Right renal pelvis (tissue), 4 donors: ENCODE measurements at regions not wholly inside any gene's neighbourhood (a gene's known extent, or its start where the extent isn't known, plus 50 kb on each side); places are given as distances from the start of the nearest gene placed in this dataset.

Source experiments
- DNase-seq, 4 donors: peaks; one replicate each; pipeline ENCODE4 v3.0.0-alpha.2; 2013; ENCODE audit warnings: low read depth in 4 of 4, low spot score in 3 of 4, missing footprints in 1 of 4

DNA sequence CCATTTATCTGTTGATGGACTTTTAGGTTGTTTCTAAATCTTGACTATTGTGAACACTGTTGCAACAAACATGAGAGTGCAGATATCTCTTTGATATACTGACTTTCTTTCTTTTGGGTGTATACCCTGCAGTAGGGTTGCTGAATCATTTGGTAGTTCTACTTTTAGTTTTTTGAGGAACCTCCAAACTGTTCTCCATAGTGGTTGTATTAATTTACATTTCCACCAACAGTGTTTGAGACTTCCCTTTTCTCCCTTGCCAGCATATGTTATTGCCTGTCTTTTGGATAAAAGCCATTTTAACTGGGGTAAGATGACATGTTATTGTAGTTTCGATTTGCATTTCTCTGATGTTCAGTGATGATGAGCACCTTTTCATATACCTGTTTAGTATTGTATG, 330.0 kb downstream of the DDX10 start:
- no peak for DNase-seq

DNA sequence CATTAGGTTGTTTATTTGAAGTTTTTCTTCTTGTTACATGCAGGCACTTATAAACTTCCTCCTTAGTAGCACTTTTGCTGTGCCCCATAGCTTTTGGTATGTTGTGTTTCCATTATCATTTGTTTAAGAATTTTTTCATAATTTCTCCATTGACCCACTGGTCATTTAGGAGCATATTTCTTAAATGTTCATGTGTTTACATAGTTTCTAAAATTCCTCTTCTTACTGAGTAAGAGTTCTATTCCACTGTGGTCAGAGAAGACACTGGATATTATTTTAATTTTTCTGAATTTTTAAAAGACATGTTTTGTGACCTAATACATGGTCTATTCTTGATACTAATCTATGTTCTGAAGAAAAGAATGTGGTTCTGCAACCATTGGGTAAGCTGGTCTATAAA, 333.0 kb downstream of the DDX10 start:
- no peak for DNase-seq

DNA sequence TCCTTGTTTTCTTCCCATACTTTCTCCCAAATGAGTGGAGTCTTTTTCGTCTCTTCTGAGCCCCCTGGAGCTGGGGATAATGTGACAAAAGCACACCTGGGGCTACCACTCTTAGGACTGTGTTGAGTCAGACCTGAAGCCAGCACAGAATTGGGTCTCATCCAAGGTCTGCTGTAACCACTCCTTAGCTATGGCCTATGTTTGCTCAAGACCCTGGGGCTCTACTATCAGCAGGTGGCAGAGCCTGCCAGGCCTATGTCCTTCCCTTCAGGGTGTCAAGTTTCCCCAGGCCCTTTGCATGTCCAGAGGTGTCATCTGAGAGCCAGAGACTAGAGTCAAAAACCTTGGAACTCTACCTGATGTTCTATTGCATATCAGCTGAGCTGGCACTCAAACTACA, 335.7 kb downstream of the DDX10 start:
- no peak for DNase-seq

DNA sequence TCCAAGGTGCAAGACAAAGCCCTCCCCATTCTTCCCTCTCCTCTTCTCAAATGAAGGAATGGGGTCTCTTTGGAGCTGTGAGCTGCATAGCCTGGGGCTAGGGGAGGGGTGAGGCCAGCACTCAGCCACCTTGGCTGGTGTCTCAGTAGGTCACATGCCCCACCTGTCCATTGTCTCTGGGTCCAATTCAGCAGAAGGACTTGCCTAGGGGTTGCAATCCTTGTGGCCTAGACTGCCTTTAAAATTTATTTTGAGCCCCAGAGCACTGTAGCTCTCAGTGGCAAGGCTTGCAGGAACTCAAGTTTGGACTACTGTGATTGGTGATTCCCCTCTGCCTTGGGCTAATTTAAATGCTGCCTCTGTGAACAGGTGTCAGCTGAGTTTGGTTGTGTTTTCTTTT, 336.7 kb downstream of the DDX10 start:
- DNase-seq: no peak

DNA sequence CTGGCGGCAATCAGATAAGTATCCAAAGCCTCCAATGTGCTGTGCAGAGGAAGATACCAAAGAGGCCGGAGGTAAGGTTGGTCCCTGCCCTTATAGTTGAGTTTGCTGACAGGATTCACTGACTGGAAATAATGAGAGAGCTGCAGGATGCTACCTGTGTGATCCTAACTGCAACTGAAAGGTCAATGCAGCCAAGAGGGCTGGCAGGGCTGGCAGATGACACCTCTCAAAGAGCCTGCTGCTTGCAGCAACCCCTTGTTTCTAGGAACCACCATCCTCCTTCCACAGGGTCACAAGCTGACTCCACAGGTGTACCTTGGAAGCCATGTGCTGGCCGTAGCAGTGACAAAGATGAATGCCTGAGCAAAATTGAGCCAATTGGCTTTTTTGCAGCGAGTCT, 348.1 kb downstream of the DDX10 start:
- DNase-seq: no peak

DNA sequence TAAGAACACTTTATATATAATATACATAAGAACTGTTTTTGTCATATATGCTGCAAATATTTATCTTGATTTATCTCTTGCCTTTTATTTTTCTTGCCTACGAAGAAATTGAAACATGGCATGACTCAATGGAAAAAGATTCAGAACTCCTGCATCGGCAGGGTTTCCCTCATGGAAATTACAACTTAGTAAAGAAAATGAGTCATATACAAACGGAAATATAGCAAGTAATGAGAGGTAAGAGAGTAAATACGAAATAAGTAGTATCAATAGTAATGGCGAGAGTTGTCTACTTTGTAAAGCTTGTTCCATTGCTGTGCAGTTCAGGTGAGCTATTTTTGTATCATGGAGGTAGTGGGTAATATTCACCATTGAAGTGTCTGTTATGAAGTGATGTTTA, 350.4 kb downstream of the DDX10 start:
- no peak for DNase-seq

DNA sequence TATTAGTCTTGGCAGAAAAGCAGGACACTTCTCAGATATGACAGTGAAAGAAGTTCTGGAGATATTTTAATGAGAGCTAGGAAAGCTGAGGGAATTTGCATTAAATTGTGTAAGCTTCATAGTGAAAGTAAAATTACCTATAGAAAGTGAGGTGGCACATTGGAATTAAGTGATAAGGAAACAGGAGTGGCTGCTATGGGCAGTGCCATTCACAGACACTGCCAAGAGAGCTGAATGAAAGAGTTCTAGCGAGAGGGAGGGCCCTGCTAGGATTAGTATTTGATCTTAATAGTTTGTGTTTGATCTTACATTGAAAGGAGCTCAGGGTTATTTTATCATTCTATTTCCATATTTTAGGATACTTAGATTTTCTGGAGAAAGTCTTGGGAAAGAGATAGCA, 351.9 kb downstream of the DDX10 start:
- DNase-seq: no peak

DNA sequence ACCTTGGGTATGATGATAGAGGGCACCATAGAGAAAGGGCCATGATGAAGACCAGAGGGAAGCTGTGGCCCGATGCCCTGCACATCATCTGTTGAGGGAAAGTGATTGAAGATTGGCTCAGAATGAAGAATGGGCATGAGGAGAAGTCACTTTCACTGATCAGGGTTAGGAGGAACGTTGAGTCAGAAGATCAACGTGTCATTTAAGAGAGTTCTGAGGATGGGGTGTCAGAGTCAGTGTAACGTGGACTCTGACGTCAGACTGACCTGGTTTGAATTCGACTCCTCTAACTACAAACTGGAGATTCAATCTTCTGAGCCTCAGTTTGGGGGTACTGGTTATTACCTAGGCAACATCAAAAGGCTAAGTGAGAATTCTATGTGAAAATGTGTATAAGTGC, 352.6 kb downstream of the DDX10 start:
- DNase-seq: no peak

DNA sequence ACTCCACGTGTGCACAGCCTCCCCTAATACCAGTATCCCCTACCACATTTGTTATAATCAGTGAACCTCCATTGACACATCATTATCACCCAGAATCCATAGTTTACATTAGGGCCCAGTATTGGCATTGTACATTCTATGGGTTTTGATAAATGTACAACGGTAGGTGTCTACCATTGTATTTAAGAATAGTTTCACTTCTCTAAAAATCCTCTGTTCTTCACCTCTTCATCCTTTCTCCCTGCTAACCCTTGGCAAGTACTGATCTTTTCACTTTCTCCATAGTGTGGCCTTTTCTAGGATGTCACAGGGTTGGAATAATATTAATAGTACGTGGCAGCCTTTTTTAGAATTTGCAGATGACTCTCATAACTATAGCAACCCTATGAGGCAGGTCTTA, 353.8 kb downstream of the DDX10 start:
- DNase-seq: no peak

DNA sequence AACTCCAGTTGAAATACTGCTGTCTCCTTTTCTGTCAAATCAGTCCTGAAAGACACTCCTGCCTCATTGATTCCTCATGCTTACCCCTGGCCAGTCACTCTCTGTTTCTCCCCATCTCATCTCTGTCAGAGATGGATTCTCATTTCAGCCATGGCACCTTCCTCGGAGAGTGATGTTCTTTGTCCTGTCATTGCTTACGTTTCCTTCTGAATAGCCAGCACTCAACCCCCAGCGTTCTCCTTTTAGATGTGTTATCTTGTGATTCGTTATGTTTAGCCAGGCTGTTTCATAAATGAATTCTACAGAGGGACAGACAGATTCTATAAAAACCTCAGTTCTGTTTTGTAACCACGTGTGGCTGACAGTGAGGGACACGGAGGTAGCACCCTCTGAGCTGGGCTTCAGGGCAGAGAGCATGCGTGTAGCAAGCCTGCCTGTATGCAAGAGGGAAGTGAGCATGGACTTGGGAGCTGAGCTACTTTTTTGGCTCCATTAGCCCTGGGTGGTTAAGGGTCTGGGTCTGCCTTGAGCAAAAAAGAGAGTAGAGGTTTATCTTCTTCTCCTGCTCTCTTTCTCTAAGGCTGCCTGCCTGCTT, 354.6 kb downstream of the DDX10 start:
- no peak for DNase-seq

DNA sequence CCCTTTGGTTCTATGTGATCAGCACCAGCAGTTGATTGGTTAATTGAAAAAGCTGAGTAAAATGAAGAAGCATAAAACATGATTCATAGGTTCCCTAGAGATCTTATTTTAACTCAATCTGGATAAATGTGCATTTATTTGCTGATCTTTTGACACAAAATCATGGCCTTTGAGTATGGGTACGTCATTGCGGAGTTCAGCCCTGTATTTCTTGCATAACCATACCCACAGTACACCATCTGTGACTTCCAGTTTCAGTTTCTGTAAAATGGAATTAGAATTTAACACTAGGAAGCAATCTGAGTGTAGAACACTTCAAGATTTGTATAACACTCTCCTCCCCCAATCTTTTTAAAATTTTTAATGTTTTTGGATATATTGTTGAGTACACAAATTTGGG, 358.2 kb downstream of the DDX10 start:
- DNase-seq: no peak

DNA sequence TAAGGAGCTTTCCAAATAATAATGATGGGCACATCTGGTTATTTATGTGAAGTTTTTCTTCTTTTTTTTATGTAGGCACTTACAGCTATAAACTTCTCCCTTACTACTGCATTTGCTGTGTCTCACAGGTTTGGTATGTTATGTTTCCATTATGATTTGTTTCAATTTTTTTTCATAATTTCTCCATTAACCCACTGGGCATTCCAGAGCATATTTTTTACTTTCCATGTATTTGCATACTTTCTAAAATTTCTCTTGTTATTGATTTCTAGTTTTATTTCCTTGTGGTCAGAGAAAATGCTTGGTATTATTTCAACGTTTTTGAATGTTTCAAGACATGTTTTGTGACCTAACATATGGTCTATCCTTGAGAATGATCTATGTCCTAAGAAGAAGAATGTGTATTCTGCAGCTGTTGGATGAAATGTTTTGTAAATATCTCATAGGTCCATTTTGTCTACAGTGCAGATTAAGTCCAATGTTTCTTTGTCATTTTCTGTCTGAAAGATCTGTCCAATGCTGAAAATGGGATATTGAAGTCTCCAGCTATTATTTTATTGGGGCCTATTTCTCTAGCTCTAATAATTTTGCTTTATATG, 362.1 kb downstream of the DDX10 start:
- no peak for DNase-seq

DNA sequence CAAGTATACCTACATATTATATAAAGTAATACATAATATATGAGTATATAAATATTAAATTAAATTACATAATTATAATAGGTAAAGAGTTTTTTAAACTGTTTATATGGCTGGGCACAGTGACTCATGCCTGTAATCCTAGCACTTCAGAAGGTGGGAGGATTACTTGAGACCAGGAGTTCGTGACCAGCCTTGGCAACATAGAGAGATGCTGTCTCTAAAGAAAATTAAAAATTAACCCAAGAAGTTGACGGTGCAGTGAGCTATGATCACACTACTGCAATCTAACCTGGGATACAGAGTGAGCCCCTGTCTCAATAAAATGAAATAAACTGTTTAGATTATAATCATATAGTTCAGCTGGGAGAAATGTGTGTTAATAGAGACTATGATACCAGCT, 363.0 kb downstream of the DDX10 start:
- DNase-seq: peak in 1 of 4 donors; percentile 4

DNA sequence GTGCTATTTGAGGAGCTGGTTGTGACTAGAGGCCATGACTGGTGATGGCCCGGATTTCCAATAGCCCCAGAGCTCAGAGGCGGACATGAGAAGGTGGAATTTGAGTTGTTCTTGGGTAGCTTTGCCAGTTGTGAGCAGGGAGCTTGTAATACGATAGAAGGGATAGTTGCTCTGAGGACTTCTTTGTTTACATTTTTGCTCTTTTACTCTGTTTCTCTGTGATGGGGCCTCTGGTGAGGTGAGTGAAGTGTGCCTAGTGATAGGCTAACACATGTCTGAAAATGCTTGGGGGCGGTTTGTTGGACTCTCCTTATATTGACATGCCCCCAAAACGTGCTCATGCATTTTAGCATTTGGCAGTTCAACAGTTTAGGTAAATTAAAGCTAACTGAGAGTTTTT, 365.1 kb downstream of the DDX10 start:
- no peak for DNase-seq

DNA sequence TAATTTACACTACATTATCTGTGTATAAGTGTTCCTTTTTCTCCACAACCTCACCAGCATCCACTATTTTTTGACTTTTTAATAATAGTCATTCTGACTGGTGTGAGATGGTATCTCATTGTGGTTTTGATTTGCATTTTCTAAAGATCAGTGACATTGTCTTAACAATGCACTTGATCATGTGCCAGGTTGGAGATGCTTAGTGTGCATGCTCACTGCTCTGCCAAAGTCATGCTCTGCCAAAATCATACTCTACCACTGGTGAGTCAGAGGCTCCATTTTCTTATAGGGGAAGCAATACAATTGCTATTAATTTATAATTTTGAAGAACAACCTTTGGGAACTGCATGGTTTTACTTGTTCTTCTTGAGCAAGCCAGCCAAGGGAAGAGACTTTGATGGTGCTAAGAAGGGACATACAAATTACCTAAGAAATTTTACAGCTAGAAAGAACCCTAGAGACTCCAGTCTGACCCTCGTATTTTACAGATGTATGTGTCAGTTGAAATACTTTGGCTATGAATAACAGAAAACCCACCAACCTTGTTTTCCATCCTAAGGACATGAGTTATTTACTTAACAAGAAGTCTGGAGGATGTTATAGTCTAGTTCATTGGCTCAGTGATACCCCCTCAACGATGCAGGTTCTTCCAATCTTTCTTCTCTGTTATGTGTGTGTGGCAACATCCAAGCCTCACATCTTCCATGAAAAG, 368.9 kb downstream of the DDX10 start:
- DNase-seq: no peak

DNA sequence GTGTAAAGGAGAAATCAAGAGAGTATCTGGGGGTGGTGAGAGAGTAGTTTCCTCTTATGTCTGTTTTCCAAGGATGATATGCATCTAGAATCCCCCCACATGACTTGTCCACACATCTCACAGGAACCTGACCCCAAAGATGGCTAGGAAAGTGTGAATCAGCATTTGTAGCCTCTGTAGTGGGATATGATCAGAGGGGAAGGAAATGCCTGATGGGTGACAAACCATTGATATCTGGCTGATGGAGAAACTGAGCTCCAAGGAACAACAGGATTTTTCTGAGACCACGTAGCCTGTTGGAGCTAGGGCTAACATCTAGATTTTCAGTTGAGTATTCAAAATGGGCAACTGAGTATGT, 369.4 kb downstream of the DDX10 start:
- DNase-seq: no peak

DNA sequence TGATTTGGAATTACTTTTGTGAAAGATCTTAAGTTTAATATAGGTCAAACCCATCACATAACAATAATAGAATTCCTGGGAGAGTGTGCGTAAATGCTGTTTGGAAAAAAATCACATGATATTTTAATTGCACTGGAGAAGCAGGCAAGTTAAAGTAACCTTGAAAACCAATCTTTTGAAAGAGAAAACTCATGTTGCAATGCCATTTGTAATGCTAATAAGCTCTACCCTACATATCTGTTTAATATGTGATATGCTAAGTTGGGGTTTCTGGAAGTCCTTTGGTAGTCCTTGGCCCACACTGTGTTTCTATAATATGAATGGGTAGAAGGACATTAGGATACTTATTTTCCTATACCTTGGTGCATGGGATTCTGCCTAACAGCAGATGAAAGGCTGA, 370.4 kb downstream of the DDX10 start:
- DNase-seq: no peak

DNA sequence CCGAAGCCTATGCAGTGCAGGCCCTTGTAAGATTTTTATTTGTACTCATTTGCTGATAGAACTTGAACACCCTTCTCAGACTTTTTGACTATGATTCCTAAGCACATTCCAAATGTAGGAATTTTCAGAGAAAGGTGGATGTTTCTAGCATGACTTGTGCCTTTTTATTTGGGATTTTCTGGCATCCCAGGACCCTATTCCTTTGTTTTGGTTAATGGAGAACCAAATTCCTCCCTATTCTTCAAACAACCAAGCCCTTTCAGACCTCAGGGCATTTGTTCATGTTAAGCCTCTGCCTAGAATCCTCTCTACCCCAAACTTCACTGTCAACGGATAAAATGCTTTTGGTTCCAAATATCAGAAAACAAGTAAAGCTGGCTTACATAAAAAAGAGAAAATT, 371.1 kb downstream of the DDX10 start:
- no peak for DNase-seq

DNA sequence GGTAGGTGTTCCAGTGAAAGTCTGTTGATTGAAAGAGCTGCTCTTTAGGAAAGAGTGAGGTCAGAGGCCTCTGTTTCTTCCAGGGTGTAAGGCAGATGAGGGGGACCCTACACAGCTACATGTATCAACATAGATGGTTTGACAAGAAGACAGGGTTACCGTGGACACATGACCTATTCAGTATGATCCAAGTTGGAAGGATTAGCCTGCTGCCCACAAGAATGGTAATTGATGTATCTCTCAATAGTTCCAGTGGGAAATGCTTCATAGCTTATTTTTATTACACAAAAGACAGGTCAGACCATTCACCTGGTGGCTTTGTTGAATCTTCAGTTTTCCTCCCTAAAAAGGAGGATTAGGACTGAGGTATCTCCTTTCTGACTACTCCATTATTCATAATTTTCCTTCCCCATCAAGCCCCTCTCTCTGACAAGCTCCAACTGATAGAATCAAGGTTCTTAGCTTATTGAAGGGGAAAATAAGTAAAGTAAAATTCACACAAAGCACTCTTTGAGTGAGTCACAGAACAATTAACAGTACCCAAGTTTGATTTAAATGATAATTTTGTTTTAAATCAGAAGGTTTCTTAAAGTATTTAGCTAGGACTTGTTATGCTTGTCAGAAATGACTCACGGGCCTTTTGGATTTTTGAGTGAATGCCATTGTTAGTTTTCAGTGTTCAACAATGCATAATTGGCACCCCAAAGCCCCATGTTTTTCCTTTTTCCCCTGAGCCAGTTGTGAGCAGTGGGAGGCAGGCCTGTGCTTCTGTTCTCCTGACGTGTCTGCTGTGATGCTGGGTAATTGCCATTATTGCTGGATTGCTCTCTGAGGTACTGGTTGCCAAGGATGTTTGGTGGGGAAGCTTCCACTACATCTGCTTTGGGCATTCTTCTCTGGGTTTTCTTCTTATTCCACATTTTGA, 373.2 kb downstream of the DDX10 start:
- DNase-seq: no peak

DNA sequence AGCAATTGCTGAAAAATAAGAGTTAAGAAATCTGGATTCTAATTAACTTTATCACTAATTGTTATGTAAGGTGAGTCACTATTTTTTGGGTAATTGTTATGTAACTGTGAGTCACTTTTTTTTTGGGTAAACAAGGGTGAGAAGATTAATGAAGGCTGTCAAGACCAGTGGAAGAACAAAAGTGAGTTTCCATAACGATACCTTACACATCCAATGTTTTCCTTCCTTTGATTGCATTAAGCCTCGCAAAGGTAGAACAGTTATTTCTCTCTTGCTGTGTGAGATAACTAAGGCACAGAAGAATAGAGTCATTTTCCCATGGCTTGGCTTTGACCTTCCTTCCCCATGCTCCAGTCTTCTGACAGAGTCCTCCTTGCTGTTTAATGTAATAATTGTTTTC, 374.7 kb downstream of the DDX10 start:
- no peak for DNase-seq

DNA sequence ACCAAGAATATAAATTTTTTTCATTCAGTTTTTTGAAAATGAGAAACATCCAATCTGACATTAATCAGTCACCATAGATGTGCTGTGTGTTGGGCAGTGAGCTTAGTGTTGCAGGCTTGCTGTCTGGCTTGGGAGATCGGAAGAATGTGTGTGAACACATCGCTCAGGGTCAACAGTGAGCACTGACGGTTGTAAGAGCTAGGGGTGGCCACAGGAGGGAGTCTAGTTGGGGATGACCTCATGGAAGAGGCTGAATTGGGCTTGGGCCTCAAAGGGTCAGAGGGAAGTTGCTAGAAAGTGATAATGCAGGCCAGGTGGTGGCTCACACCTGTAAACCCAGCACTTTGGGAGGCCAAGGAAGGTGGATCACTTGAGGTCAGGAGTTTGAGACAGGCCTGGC, 375.4 kb downstream of the DDX10 start:
- DNase-seq: no peak

DNA sequence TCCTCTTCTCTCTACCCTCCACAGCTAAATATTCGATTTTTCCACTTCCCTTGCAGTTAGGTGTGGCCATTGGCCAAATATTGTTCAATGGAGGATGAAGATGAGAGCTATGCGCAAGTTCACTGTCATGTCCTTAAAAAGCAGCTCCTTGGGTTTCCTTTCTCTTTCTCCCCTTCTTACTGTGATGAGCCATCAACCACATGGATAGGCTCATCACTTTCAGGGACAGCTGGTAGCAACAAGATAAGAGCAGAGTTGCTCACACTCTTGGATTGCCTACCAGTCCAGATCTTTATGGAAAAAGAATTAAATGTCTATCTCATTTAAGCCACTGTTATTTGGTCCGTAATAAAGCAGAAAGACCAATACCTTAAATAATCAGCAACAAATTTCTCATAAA, 377.0 kb downstream of the DDX10 start:
- no peak for DNase-seq
